DMS114 treated with DMSO at 0.1 percent for 48 hours (cell line): ENCODE measurements at regions not wholly inside any gene's neighbourhood (a gene's known extent, or its start where the extent isn't known, plus 50 kb on each side); places are given as distances from the start of the nearest gene placed in this dataset.

Experiments used
- DNase-seq: peaks from one replicate; lab custom pipeline; 2025; ENCODE audit not compliant: unreplicated experiment; lab: John Stamatoyannopoulos, UW

DNA sequence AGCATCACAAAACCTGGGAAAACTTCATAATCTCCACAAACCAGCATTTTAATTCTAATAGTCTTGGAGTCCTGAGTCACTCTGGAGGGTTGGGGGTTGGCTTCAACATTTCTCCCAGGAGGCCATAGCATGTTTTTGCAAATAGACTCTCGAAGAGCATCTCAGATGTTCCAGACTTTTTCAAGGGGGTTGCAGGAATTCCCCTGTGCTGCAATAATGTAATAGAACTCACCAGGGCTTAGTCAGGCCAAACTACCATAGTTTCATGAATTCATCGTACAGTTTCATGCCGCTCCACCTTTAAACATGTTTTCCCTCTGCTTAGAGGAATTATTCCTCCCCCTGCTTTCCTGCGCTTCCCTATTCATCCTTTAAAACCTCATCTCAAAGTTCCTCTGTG is 499.5 kb upstream of the KLF4 start:
- DNase-seq: no peak

DNA sequence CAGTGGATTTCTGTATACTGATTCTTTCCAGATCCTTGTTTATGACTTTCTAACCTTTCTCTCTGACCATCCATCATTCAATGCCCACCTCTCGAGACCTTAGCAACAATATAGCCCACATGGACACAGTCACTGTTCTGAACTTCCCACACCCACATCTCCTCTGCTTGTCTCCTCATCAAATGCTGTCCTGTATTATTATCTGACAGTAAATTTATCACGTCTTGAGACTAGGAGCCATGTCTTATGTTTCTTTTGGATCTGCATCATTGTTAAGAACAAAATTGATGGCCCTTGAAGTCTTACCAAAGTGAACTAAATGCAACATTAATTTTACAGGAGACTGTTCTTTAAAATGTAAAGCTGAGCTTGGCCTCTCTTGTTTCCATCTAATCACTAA is 495.4 kb upstream of the KLF4 start:
- DNase-seq: no peak

DNA sequence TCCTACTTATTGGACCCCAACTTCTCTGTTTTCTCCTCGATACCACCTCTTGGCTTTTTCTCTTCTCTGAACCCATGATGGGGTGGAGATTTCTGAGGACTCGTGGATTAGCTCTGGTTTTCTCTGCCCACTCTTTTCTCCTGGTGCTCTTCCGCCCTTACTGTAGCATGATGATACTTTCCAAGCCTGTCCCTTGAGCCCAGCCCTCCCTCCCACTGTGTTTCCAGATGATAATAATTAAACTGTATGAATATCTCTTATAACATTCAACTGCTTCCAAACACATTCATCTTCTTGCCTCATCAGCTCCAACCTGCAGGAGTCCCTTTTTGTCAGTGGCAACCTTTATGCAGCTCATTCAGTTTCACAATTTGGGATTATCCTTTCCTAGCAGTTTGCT is 494.2 kb upstream of the KLF4 start:
- no peak for DNase-seq

DNA sequence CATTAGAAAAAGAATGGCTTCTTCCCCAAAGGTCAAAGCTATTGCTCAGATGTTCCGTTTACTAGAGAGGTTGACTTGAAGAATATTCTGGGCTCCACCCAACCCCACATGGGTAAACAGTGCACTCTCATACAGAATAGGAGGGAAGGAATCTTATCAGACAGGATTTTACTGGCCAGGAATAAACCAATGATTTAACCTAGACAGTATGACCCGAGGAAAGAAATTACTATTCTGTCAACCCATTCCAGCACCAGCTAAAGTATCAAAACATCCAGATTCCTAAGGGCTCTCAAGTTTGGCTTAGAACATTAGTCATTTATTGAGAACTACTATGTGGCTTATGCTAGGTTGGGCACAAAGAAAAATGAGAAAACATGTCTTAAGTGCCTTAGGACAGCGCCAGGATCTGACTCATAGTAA is 493.6 kb upstream of the KLF4 start:
- DNase-seq: no peak

DNA sequence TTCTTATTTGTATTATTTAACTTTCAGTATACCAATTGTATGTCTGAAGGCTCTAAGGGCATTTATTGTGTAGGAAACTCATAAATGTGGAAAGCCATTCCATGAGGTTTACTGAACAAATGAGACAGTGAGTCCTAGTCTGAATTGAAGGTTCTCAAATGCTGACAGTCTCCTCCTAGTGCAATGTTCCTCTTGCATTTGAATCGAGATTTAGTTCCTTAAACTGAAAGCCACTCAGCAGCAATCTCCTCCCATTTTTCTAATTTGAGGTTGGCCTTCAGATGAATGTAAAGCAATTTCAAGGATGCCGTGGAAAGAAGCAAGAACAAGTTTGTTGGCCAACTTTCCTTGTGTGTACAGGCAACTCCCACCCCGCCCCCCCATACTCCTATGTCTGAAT is 493.2 kb upstream of the KLF4 start:
- no peak for DNase-seq

DNA sequence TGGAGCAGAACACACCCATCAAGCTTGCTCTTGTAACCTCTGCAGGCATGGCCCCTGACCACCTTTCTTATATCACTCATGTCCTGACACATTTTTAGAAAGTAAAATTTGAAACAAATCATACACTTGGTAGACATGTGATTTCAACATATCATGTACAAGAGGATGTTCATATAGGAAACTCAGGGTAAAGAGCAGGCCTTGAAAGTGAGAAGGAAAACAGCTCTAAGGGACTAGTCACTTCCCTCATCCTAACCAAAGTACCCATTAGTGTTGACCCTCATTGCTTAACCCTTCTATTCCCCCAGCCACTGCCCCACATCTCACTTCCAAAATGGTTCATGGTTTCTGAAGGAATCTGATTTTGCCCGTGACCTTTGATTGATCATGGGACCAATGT is 492.4 kb upstream of the KLF4 start:
- no peak for DNase-seq

DNA sequence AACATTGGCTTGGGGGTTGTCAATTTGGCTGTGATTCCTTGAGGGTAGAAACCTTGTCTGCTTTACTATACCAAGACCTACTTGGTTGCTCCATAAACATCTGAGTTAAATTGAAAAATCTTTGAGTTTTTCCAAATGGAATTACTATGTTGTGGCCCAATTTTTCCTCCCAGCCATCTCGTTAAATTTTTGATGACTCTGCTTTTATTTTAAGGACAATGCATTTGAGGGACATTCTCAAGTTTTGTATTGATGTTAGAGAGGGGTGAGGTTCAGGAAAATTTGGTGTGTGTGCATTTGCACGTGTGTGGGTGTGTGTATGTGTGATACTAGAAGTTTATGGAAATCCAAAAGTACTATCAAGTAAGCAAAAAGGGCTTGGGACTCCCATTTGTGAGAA is 491.4 kb upstream of the KLF4 start:
- no peak for DNase-seq

DNA sequence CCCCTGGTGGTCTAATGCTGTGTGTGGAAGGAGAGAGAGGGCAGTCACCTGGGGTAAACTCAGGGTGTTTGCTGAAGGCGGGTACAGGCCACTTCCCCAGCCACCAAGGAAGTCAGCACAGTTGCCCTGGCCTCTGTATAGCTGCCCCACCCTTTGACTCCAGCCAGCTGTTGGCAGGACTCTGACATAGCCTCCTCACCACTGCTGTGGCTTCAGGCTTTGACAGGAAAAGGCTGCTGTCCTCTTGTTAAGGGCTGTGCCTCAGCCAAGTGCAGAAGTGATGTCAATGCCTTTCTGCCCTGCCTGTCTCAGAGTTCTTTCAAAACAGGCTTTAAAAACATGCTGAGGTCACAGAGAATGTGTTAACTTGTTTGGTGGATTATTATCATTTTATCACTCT is 487.2 kb upstream of the KLF4 start:
- DNase-seq: no peak

DNA sequence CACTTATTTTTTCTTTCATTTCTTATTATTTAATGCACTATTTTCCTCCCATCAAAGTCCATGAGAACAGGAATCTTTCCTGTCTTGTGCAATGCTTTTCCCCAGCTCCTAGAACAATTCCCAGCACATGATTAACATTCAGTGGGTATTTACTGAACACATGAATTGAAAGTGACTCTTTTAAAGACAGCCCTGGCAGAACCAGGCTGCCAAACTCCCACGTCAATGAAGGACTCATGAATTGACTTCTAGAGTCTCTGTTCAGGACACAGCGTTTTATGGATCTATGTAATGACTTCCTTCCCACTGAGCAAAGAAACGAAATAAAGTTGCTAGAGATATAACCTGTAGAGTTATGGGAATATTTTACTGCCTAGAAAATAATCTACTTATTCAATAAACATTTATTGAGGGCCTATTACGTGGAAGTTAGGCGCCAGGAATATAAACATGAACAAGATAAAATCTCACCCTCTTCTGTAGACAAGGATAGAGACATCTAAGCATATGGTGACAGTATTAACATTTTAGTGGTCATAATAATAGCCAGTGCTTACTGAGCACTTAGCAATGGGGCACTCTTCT is 485.9 kb upstream of the KLF4 start:
- DNase-seq: no peak

DNA sequence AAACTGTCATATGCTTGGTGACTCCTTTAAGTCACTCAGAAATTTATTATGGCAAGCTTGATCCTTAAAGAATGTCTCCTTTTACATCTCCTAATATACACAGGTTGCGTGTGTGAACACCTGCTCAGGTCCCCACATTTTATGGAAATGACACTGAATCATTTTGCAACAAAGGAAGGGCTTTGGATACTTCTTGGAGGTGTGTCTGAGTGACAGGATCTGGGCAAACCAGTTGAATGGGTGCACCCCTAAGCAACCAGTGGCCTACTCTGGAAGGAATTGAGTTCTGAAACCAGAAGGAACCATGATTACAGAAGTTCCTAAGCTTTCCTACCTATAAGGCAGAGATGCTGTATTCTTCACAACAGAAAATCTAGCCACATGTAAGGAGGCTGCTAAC is 483.9 kb upstream of the KLF4 start:
- DNase-seq: no peak

DNA sequence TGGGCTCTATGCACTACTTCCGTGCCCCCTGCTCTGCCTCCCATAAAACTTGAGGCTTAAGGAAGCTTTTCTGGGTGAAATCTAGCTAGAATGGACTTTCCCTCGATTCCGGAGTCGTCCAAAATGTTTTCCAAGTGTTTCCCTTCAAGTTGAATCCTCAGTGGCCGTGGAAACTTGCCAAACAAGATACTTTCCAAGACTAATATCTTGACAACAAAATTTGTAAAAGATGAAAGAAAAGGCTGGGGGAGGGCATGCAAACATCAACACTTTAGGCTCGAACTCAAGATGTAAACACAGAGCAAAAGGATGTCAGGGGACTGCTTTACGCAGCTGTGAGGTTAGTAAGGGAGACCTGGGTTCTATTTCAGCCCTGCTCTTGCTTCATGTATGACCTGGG is 482.8 kb upstream of the KLF4 start:
- no peak for DNase-seq

DNA sequence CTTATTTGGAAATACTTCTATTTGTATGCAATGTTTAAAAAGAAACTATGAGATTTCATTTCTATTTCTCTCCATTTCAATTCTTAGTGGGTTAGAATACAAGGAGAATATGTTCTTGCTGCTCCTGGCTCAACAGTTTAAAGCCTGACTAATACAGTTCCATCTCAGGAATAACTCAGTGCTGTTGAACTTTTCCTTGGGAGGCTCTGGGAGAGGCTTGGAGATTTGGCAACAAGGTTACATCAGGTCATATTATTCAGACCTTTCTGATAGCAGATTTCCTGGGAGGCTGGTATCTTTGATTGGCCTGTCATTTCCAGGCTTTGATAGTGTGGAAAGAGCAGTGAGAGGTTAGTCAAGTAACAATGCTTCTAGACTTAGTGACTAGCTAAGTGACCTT is 481.7 kb upstream of the KLF4 start:
- DNase-seq: no peak

DNA sequence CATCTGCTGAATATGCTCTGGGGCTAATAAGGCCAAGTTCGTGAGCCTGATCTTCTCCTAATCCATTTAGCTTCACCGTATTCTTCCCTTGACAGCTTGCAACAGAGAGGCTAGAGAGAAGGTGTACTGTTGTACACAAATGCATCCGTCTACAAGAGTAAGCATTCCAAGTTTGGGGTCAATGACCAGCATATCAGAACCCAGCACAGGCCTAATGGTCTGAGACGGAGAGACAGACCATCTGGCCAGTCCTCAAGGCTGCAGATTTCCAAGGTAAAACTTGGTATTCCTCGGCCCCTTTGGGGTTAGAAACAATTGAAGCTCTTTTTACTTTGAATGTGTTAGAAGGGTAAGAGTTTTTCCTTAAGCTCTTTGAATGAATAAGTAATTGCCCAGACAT is 481.2 kb upstream of the KLF4 start:
- DNase-seq: no peak

DNA sequence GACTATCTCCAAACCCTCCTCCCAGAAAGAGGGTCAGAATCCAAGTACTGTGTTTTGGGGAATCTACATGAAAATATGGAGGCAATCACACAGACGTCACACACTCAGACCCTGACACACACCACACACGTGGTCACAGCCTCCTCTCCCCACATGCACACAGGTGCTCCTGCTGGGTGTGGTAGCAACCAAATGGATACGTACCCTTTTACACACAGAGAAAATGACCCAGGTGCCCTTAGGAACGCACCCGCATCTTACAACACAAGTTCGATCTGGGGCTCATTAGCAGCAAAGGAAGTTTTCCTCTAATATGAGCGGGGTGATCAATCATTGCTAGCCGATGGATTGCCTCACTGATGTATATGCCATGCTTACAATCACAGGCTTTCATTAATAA is 480.2 kb upstream of the KLF4 start:
- DNase-seq: no peak

DNA sequence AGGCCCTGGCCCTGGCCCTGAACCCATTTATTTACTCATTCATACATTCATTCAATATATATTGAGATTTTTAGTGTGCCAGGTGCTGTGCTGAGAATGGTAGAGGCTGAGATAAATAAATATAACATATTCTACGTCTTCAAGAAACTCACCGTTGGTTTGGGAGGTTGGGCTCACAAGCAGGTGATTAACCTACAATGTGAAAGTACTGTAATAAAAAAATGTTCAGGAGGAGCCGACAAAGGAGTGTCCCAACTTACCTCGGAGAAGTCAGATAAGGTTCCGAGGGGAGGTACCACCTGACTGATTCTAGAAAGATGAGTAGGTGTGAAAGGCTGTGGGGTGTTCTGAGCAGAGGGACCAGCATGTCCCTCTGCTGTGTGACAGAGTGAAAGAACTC is 479.6 kb upstream of the KLF4 start:
- DNase-seq: no peak

DNA sequence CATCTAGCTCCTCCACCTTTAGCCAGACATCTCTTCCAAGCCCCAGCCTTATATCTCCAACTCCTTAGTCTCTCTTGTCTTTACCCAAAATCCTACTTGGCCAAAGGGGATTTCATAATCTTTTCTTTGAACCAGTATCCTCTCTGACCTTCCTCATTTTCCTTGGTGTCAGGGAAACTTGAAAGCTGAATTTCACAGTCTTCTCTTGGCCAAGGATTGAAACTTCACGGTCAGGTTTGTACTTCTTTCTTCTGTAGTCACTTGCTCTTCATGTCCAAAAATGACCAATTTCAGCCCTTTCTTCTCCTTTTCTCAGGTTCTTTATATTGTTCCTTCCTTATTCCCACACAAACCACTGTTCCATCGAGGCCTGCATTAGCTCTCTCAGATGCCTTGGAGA is 473.7 kb upstream of the KLF4 start:
- DNase-seq: no peak

DNA sequence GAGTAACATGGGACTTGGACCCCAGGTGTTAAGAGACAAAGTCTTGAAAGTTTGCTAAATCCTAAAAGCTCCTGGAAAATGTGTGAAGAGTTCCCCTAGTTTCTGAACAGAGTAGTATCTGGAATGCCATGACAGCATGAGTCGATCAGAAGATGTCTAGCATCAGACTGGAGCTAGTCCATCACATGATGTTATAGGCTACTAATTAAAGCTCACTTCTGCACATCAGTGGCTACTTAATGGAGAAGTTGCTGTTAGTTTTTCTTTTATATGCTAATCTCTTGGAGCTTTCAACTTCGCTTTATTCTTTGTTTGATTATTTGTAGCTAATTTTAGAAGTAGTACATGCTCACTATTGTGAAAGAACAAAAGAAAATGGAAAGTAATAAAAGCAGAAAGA is 471.3 kb upstream of the KLF4 start:
- DNase-seq: no peak

DNA sequence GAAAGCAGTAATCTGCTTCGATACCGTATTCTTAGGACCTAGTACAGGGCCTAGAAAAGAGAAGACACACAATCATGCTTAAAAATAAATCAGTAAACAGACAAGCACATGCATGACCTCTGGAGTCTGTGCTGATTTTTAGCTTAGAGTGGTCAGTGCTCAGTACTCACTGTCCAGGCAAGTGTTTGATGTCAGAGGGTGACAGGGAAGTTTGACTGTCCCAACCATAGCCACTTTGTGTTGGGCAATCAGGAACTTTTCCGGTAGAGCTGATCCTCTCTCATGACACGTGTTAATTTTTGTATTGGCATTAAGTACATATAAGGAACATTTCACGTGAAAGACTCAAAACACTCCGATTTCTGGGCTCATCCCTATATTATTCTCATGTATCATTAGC is 464.7 kb upstream of the KLF4 start:
- no peak for DNase-seq

DNA sequence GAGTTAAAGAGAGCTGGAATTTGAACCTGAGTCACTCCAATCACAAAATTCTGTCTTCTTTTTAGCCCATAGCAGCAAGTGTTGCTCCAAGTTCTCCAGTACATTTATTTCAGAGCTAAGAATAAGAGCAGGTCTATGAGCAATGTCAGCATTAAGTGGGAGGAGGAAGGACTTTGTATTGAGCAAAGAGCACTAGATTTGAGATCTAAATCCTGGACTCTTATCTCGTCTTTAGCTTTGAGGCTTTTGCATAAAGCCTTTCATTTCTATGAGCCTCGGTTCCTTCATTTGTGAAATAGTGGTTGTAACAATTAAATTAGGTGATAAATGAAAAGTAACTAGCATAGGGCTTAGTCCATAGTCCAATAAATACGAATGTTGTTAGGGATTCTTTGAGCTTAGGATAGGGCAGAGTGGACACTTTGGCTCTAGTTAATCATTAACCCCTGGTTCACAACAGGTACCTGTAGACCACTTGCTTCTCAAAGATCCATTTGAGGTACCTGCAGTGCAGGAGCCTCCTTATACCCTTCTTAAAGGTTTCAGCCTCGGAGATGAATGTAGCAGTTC is 464.1 kb upstream of the KLF4 start:
- DNase-seq: no peak

DNA sequence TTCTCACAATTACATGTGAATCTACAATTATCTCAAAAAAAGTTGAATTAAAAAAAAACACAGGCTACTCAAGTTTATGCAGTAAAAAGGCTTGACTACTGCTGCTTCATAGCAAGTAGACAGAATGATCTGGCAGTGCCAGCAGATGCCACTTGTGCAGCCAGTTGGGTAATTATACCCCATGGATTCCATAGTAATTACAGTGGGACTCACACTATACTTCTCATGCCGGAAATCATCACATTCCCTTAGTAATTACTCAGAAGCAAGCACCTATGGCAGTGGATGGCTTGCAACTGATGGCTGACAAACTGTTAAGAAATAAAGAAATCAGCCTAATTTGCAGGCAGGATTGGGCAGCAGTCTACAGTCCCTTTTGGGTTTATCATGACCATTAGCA is 463.2 kb upstream of the KLF4 start:
- DNase-seq: no peak

DNA sequence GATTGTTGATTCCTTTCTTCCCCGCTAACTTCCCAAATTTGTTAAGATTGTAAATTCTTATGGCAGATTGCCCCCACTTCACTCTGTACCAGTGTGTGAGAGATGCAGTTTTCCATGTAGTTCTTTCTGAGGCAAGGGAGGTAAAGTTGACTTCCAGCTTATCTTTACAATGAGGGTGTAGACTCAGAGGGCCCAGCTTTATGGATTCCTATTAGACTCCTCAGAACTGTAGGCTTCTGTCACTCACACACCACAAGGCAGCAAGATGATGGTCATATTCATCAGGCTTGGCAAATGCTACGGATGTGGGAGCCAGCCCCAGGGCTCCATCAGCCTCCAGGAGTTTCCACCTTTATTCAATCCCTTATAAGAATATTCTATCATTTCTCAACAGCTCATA is 461.9 kb upstream of the KLF4 start:
- DNase-seq: no peak

DNA sequence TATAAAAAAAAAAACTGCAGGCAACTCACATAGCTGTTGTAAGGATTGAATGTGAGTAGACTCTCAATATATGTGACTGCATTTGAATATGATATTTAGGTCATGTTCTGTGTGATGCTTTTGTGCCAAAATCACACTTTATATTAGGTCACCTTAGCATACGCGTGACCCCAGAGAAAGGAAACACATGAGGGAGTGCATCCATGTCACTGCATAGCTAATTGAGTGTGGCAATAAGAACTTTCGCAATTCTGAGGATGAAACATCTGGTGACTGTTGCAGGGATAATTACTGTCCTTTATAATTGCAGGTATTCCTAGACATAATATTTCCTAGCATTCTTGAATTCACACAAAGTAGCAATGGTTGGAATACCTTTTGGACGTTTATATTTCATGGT is 459.5 kb upstream of the KLF4 start:
- no peak for DNase-seq

DNA sequence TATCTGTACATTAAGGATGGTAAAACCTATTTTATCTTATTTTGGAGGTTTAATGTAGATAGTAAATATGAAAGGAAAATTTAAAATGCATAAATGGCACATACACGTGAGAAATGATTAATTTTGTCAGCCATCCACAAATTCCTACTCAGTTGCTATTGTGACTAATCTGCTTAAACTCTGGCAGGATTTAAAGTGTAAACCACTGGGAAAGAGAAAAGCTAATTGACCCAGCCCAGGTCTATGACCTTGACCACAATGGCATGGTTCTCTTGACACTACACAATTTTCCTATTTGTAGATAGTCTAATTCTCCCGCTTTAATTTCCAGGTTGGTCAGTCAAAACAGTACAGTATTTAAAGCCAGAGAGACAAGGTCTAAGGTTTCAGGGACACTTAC is 459.0 kb upstream of the KLF4 start:
- DNase-seq: no peak

DNA sequence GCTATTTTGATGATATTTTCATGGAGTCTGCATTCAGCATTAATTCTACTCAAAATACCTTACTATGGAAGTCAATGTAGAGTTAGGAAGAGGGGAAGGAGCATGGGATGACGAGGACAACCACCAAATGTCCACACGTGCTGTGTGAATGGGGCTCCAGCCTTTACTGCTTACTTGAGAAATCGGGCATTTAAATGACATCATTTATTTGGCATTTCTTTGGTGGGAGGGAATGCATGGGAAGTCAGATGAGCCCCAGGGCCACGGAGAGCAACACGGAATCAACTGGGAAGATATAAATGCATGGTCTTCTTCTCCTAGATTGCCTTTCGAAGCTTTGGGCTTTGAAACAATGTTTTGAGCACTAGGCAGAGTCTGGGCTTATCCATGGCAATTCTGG is 458.5 kb upstream of the KLF4 start:
- no peak for DNase-seq
